ENCODE measurements at regions not wholly inside any gene's neighbourhood (a gene's known extent, or its start where the extent isn't known, plus 50 kb on each side); places are given as distances from the start of the nearest gene placed in this dataset.

DNA sequence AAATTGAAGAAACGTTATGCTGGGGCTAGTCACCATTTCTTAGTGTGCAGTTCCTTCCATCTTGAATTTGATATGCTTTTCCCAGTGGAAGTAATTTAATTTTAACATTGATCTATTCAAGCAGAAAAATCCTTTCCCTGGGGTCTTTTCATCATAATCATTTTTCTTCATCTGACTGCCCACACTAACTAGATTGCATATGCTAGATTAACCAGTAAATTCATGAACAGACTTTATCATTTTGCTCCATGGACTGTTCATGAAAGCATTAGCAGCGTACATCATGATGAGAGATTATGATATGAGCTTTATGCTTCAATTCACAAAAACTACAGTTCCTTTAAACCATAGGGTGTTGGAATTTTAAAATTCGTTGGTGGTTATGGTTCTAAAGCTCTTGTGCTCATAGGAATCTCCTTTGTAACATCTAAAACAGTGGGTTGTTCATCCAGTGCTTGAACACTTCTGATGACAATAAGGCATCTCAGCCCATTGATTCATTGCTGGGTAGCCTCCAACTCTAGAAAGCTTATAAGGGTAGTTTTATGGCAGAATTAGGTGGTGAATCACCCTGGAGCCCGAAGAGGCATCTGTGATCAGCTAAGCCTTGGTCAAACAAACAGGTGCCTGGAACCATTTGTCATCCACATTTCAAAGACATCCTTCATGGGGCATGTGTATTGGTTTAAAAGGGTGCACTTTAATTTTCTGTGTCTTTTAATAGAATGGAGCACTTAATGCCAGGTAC is 77.2 kb upstream of the NDUFV2 start:
- intact Hi-C loops (cut with DNase I): no loop called here
- H3K4me3 ChIP-seq: no peak overlapping the region
- no peak for DNase-seq
- 51% methylated on average over 4 of the region's 4 CpGs for WGBS (ENCODE audit: insufficient coverage, low coverage, low lambda C conversion rate, missing lambda C conversion rate)
- TF ChIP-seq POLR2A (IDR thresholded peaks at IDR 0.05): no peak
- TF ChIP-seq, protein P1, sequence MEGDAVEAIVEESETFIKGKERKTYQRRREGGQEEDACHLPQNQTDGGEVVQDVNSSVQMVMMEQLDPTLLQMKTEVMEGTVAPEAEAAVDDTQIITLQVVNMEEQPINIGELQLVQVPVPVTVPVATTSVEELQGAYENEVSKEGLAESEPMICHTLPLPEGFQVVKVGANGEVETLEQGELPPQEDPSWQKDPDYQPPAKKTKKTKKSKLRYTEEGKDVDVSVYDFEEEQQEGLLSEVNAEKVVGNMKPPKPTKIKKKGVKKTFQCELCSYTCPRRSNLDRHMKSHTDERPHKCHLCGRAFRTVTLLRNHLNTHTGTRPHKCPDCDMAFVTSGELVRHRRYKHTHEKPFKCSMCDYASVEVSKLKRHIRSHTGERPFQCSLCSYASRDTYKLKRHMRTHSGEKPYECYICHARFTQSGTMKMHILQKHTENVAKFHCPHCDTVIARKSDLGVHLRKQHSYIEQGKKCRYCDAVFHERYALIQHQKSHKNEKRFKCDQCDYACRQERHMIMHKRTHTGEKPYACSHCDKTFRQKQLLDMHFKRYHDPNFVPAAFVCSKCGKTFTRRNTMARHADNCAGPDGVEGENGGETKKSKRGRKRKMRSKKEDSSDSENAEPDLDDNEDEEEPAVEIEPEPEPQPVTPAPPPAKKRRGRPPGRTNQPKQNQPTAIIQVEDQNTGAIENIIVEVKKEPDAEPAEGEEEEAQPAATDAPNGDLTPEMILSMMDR (IDR thresholded peaks at IDR 0.05): no peak
- no peak for ATAC-seq
- no peak overlapping the region for H3K27ac ChIP-seq
- no peaks in the 10 kb centered on the region for H3K27me3 ChIP-seq
- no peaks in the 10 kb centered on the region for H3K4me1 ChIP-seq
- H3K9me3 ChIP-seq: no peaks in the 10 kb centered on the region
- no peaks in the 10 kb centered on the region for H3K36me3 ChIP-seq

DNA sequence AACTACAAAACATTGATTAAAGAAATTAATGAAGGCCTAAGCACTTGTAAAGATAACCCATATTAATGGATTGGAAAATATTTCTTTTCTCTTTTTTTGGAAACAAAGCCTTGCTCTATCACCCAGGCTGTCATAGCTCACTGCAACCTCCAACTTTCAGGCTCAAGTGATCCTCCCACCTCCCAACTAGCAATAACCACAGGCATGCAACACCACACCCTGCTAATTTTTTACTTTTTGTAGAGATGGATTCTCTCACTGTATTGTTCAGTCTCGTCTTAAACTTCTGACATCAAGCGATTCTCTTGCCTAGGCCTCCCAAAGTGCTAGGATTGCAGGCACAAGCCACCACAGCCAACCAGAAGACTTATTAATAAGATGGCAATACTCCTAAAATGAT is 73.4 kb upstream of the NDUFV2 start:
- no peak for ATAC-seq
- no peak overlapping the region for H3K27ac ChIP-seq
- no peaks in the 10 kb centered on the region for H3K27me3 ChIP-seq
- H3K4me3 ChIP-seq: no peak overlapping the region
- no peak for DNase-seq
- WGBS (ENCODE audit: insufficient coverage, low coverage, low lambda C conversion rate, missing lambda C conversion rate): 94% methylated on average over 2 of the region's 2 CpGs
- TF ChIP-seq, protein P1 (IDR thresholded peaks at IDR 0.05): no peak
- TF ChIP-seq POLR2A (IDR thresholded peaks at IDR 0.05): no peak
- H3K4me1 ChIP-seq: no peaks in the 10 kb centered on the region
- no peaks in the 10 kb centered on the region for H3K36me3 ChIP-seq
- H3K9me3 ChIP-seq: no peaks in the 10 kb centered on the region
- intact Hi-C loops (cut with DNase I): no loop called here

DNA sequence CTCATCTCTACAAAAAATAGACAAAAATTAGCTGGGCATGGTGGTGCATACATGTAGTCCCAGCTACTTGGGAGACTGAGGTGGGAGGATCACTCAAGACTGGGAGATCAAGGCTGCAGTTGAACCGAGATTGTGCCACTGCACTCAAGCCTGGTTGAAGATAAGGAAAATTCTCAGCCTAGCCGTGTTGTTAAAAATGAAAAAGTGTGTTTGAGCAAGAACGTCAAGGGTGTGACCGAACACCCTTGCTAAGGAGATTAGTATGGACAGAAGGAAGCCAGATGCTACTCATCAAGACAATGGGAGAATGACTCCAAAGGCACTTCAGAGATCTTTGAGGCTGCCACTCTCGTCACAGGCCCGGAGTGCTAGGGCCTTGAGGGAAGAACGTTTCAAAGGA is 70.0 kb upstream of the NDUFV2 start:
- no peak overlapping the region for H3K27ac ChIP-seq
- 86% methylated on average over 4 of the region's 7 CpGs for WGBS (ENCODE audit: insufficient coverage, low coverage, low lambda C conversion rate, missing lambda C conversion rate)
- no peak overlapping the region for H3K4me3 ChIP-seq
- H3K9me3 ChIP-seq: no peaks in the 10 kb centered on the region
- no peaks in the 10 kb centered on the region for H3K27me3 ChIP-seq
- no peak for ATAC-seq
- no peaks in the 10 kb centered on the region for H3K36me3 ChIP-seq
- no peak for DNase-seq
- intact Hi-C loops (cut with DNase I): no loop called here
- no peaks in the 10 kb centered on the region for H3K4me1 ChIP-seq
- TF ChIP-seq POLR2A (IDR thresholded peaks at IDR 0.05): no peak
- TF ChIP-seq, protein P1 (IDR thresholded peaks at IDR 0.05): no peak

DNA sequence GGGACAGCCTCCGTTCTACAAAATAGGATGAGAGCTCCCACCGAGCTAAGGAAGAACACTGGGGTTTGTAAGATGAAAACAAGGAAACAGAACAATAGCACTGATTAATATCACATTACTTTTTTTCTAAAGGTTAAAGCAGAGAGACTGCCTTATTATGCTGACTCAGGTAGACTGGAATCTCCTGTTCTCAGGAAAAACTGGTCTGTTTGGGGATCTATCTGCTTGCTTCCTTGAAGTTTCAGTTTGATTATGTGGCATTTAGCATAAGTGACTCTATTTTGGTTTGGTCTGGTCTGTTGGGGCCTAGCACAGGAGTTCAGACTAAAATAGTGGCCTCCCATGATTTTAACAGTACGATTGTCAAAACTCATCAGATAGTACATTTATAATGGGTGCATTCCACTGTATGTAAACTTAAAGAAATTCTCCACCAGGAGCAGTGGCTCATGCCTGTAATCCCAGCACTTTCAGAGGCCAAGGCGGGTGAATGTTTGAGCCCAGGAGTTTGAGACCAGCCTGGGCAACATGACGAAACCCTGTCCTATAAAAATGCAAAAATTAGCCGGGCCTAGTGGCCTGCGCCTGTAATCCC is 64.1 kb upstream of the NDUFV2 start:
- H3K27ac ChIP-seq: peak overlapping the region in 1 of 3 donors; percentile 26
- WGBS (ENCODE audit: insufficient coverage, low coverage, low lambda C conversion rate, missing lambda C conversion rate): 84% methylated on average over 7 of the region's 7 CpGs
- no peaks in the 10 kb centered on the region for H3K36me3 ChIP-seq
- intact Hi-C loops (cut with DNase I): no loop called here
- no peak for DNase-seq
- H3K9me3 ChIP-seq: no peaks in the 10 kb centered on the region
- no peaks in the 10 kb centered on the region for H3K27me3 ChIP-seq
- TF ChIP-seq POLR2A (IDR thresholded peaks at IDR 0.05): no peak
- TF ChIP-seq, protein P1 (IDR thresholded peaks at IDR 0.05): no peak
- no peak overlapping the region for H3K4me3 ChIP-seq
- ATAC-seq: peak in 3 of 4 donors; percentile 24 to 48 (median 35)
- peaks cover 0 to 8% (median 0%) of the 10 kb centered on the region in 4 donors for H3K4me1 ChIP-seq
